ENCODE measurements at regions not wholly inside any gene's neighbourhood (a gene's known extent, or its start where the extent isn't known, plus 50 kb on each side); places are given as distances from the start of the nearest gene placed in this dataset.

DNA sequence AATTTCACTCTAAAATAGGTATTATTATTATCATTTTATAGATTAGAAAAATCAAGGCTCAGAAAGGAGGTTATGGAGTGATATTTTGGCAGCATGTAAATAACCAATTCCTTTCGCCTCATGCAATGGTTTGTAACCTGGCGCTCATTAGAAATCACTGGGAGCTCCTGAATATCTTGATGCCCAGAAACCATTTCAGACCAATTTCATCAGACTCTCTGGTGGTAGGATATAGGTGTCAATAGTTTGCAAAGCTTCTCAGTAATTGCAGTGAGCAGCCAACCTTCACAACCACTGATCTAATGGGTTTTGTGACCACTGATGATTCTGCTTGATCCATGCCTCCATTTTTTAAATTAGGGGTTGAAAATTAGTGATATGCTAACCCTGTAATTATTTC, 57.8 kb upstream of the ZC3H12C start:
- DNase-seq, result no peak
- no peaks in the 10 kb centered on the region for H3K27me3 ChIP-seq (ENCODE audit: insufficient read depth in 3 of 3, low read length in 2 of 3)
- WGBS, 3 donors, result 51 to 98% (median 70%) methylated on average over 2 of the region's 2 CpGs
- ATAC-seq, result no peak
- TF ChIP-seq, protein P1, sequence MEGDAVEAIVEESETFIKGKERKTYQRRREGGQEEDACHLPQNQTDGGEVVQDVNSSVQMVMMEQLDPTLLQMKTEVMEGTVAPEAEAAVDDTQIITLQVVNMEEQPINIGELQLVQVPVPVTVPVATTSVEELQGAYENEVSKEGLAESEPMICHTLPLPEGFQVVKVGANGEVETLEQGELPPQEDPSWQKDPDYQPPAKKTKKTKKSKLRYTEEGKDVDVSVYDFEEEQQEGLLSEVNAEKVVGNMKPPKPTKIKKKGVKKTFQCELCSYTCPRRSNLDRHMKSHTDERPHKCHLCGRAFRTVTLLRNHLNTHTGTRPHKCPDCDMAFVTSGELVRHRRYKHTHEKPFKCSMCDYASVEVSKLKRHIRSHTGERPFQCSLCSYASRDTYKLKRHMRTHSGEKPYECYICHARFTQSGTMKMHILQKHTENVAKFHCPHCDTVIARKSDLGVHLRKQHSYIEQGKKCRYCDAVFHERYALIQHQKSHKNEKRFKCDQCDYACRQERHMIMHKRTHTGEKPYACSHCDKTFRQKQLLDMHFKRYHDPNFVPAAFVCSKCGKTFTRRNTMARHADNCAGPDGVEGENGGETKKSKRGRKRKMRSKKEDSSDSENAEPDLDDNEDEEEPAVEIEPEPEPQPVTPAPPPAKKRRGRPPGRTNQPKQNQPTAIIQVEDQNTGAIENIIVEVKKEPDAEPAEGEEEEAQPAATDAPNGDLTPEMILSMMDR (IDR thresholded peaks at IDR 0.05), result no peak
- H3K4me1 ChIP-seq, result no peaks in the 10 kb centered on the region
- H3K27ac ChIP-seq, result no peak overlapping the region
- intact Hi-C loops (cut with DNase I), result no loop called here
- H3K4me3 ChIP-seq, result no peak overlapping the region
- H3K9me3 ChIP-seq, result no peaks in the 10 kb centered on the region
- H3K36me3 ChIP-seq (ENCODE audit: insufficient read depth in 1 of 2, low read depth in 1 of 2), result no peaks in the 10 kb centered on the region

DNA sequence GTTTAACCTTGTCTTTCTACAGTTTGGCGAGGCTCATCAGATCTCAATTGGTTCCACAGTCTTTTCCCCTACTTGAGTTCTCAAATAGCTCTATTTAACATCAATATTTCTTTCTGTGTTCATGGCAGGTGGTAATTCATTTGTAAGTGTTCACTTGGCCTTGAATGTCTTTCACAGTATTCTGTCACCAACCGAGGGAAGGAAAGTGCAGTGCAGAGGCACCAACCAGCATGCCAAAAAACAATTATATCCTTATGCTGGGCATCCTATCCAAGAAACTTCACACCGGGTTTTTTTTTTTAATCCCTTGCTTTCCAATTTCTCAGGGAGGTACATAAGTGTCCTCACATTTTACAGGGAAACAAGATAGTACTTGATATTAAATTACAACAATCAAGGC, 55.0 kb upstream of the ZC3H12C start:
- TF ChIP-seq, protein P1 (IDR thresholded peaks at IDR 0.05), result no peak
- Histone ChIP-seq H3K27me3 (ENCODE audit: insufficient read depth in 3 of 3, low read length in 2 of 3) (no peaks in the 10 kb centered on the region), H3K4me1 (no peaks in the 10 kb centered on the region), H3K27ac (no peak overlapping the region), H3K36me3 (ENCODE audit: insufficient read depth in 1 of 2, low read depth in 1 of 2) (no peaks in the 10 kb centered on the region), H3K9me3 (no peaks in the 10 kb centered on the region), H3K4me3 (no peak overlapping the region)
- ATAC-seq, result no peak
- DNase-seq, result no peak
- WGBS, 3 donors, result 23 to 39% (median 35%) methylated on average over 3 of the region's 3 CpGs
- intact Hi-C loops (cut with DNase I), result no loop called here

Data from psoas muscle (tissue), 7 donors.